H1 (cell line): ENCODE measurements at regions not wholly inside any gene's neighbourhood (a gene's known extent, or its start where the extent isn't known, plus 50 kb on each side); places are given as distances from the start of the nearest gene placed in this dataset.

Experiments
- ATF3 ChIP-seq: IDR thresholded peaks from 2 replicates; pipeline ENCODE4 v1.6.1; 2011; ENCODE audit warnings: low read depth, mild to moderate bottlenecking, low read length; ENCODE audit not compliant: insufficient read depth
- CTCF ChIP-seq, 3 experiments: IDR thresholded peaks; 1 replicate in 2 of 3; 2 replicates in 1 of 3; pipeline versions ENCODE4 v1.5.1 to v1.6.1; 2011; ENCODE audit warnings: low read length in 3 of 3, mild to moderate bottlenecking in 3 of 3, inconsistent platforms in 2 of 3, low read depth in 1 of 3, moderate library complexity in 1 of 3; ENCODE audit not compliant: insufficient read depth in 1 of 3; ENCODE audit errors: control extremely low read depth in 1 of 3
- EZH2 ChIP-seq: fragments of 200-600 bp; sonication (generic); IDR thresholded peaks from 2 replicates; pipeline ENCODE4 v1.7.1; 2012; ENCODE audit warnings: low read depth, mild to moderate bottlenecking, moderate library complexity, low read length, inconsistent platforms; ENCODE audit not compliant: severe bottlenecking
- PHF8 ChIP-seq: fragments of 200-600 bp; sonication (generic); conservative IDR thresholded peaks from 2 replicates; pipeline ENCODE4 v1.7.1; 2012; ENCODE audit warnings: low read depth, mild to moderate bottlenecking, inconsistent platforms, low read length, moderate library complexity
- POLR2AphosphoS5 ChIP-seq: IDR thresholded peaks from 2 replicates; pipeline ENCODE4 v1.6.1; 2011; ENCODE audit warnings: low read depth, low read length
- SIN3A ChIP-seq, 2 experiments: IDR thresholded peaks in 1 of 2; conservative IDR thresholded peaks in 1 of 2; 2 replicates each; pipeline ENCODE4 v1.6.1; 2011 to 2012; ENCODE audit warnings: low read length in 2 of 2, improper control_type of control experiment in 1 of 2, low read depth in 1 of 2, mild to moderate bottlenecking in 1 of 2
- SIX5 ChIP-seq: IDR thresholded peaks from 2 replicates; pipeline ENCODE4 v1.6.1; 2011; ENCODE audit warnings: mild to moderate bottlenecking, low read depth, low read length
- SUZ12 ChIP-seq: fragments of 200-600 bp; sonication (generic); IDR thresholded peaks from 2 replicates; pipeline ENCODE4 v1.6.1; 2012; ENCODE audit warnings: mild to moderate bottlenecking, inconsistent platforms, low read length, moderate library complexity, mixed read lengths
- USF2 ChIP-seq: IDR thresholded peaks from 2 replicates; pipeline ENCODE4 v1.6.1; 2011; ENCODE audit warnings: low read length, improper control_type of control experiment

- TF ChIP-seq CTCF (IDR thresholded peaks at IDR 0.05; ENCODE audit: control extremely low read depth in 1 of 3, insufficient read depth in 1 of 3, low read depth in 1 of 3, low read length in 3 of 3), result no peak
- no peak for TF ChIP-seq EZH2
- TF ChIP-seq ATF3, result no peak
- TF ChIP-seq USF2, result no peak
- no peak for TF ChIP-seq SIN3A (conservative IDR thresholded peaks at IDR 0.05 in 1 of 2, IDR thresholded peaks at IDR 0.05 in 1 of 2; ENCODE audit: low read depth in 1 of 2, low read length in 2 of 2)
- TF ChIP-seq SIX5, result no peak
- no peak for TF ChIP-seq PHF8
- no peak for TF ChIP-seq POLR2AphosphoS5
- no peak for TF ChIP-seq SUZ12
Observed at GRCh38 chr5:73390972-73391371, 57.6 kb downstream of the FOXD1 start.
